ENCODE measurements at regions not wholly inside any gene's neighbourhood (a gene's known extent, or its start where the extent isn't known, plus 50 kb on each side); places are given as distances from the start of the nearest gene placed in this dataset.

DNA sequence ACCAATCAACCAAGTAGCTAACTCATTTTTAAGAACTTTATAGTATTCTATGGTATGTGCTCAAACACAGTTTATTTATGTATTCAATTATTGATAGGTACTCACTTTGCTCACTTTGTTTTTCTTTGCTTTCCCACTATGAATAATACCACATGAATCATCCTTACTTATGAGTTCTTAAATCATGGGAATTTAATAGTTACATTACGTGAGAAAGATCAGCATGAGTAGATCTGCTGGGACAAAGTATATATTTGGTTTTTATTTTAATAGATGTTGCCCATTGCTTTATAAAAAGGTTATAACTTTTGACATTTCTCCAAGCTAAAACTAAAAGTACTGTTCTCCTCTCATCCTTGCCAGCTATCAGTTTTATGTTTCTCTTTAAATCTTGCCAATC lies 390.7 kb downstream of the LRATD1 start:
- DNase-seq (ENCODE audit: insufficient read length, low spot score) (no peak), FAIRE-seq (no peak)
- no peak for TF ChIP-seq POLR2A (IDR thresholded peaks at IDR 0.05; ENCODE audit: low read depth, low read length)

- FAIRE-seq: no peak
- no peak for TF ChIP-seq POLR2A (IDR thresholded peaks at IDR 0.05; ENCODE audit: low read depth, low read length)
- no peak for DNase-seq (ENCODE audit: insufficient read length, low spot score)
Observed at GRCh38 chr2:15028406-15028805, 395.9 kb downstream of the LRATD1 start.

DNA sequence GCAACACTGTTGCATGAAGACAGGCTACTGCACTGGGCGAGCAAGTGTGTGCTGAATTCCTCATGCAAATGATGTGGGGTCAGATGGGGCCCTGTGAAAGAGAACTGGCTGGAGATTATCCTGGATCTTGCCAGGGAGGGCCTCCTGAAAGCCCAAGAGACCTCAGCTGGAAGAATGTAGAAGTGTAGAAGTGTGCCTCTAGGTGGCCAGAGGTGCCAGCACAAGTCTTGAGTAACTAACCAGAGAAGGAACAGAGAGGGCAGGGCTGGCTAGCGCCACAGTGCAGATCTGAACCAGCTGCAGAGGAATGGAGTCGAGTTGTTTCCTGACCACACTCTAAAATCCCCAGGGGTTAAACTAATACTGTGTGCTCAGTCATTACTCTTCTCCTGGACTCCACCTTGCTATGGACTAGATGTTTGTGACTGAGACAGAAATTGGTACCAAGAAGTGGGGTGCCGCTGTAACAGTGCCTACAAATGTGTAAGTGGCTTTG lies 399.3 kb downstream of the LRATD1 start:
- TF ChIP-seq POLR2A (IDR thresholded peaks at IDR 0.05; ENCODE audit: low read depth, low read length): no peak
- DNase-seq (ENCODE audit: insufficient read length, low spot score) (no peak), FAIRE-seq (no peak)

DNA sequence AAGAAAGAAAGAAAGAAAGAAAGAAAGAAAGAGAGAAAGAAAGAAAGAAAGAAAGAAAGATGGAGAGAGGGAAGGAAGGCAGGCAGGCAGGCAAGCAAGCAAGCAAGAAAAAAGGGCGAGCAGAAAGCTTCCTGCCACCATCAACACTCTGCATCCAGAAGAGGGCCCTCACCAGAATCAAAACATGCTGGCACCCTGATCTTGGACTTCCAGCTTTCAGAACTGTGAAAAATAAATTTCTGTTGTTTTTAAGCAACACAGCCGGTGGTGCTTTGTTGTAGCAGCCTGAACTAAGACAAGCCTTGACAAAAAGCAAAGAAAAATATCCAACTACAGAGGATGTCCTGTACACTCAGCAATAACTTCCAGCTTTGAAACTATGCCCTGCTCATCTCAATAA lies 401.7 kb downstream of the LRATD1 start:
- no peak for TF ChIP-seq POLR2A (IDR thresholded peaks at IDR 0.05; ENCODE audit: low read depth, low read length)
- DNase-seq (ENCODE audit: insufficient read length, low spot score) (no peak), FAIRE-seq (no peak)

DNA sequence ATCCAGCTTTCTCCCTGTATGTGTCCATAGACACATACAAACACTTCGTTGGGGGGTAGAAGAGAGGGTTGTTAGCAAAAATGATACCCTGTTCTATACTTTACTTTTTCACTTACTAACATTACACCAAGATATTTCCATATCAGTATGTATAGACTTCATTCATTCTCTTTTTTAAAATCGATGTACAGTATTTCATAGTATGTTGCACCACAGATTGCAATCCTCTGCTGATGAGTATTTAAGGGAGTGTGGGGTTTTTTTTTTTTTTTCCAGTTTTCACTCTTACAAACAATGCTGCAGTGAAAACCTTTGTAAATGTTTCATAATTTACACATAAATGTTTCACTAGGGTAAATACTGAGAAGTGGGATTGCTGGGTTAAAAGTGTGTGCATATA lies 402.3 kb downstream of the LRATD1 start:
- no peak for TF ChIP-seq POLR2A (IDR thresholded peaks at IDR 0.05; ENCODE audit: low read depth, low read length)
- DNase-seq (ENCODE audit: insufficient read length, low spot score): no peak
- no peak for FAIRE-seq

DNA sequence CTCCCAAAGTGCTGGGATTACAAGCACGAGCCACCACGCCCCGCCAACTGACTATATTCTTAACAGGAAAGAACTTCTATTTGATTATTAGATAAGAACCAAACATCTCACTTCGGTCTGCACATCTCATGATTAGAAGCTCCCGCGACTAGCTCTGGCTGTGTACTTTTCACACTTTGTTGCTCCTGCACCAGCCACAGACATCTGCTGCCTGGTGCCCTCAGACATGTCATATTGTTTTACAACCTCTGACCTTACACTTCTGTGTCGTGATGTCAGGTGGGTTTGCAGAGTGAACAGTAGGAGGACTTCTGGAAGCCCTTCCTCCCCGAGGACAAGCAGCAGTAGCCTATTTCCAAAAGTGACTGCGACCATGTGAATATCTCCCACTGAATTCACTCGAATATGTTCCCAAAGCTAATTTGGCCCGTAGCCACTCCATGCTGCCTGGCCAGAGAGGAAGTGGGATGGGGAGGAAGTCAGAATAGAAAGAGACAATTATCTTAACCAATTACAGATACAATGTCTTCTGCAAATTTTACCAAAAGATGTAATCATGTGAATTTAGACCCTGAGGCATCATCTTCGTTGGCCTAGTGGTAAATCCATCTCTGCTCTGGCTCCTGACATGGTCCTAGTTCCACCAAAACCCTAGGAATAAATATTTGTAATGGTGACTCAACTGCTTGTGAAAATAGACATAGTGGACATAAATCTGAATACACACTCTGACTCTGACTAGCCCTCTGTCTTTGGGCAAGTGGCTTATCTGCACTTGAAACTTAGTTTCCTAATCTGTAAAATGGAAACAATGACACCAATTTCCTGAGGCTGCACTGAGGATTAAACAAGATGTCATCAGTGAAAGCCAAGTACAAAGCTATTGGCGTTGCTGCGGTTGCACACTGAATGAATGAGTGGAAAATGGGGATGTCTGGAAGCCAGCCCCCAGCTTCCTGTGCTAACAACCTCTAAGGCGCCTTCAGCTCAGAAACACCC lies 406.1 kb downstream of the LRATD1 start:
- TF ChIP-seq POLR2A (IDR thresholded peaks at IDR 0.05; ENCODE audit: low read depth, low read length): no peak
- FAIRE-seq (no peak), DNase-seq (ENCODE audit: insufficient read length, low spot score) (no peak)

GRCh38 chr2:15040429-15041084 lies 408.0 kb downstream of the LRATD1 start:
- no peak for DNase-seq (ENCODE audit: insufficient read length, low spot score)
- no peak for TF ChIP-seq POLR2A (IDR thresholded peaks at IDR 0.05; ENCODE audit: low read depth, low read length)
- FAIRE-seq: no peak

- TF ChIP-seq POLR2A (IDR thresholded peaks at IDR 0.05; ENCODE audit: low read depth, low read length): no peak
- FAIRE-seq: no peak
- DNase-seq (ENCODE audit: insufficient read length, low spot score): no peak
Observed at GRCh38 chr2:15041429-15041837, 408.9 kb downstream of the LRATD1 start.

DNA sequence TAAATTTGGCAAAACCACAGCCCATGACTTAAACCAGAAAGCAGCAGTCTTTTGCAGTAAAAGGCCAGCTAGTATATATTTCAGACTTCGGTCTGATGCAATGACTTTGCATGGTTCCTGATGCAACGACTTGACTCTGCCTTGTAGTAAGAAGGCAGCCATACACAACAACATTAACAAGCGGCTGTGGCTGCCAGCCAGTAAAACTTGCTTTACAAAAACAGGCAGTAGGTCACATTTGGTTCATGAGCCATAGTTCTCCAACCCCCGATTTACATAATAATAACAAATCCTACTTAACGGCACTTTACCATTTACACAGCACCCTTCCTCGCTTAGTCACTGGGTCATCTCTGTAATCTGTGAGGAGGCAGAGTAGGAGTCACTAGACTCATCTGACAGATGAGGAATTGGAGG lies 410.3 kb downstream of the LRATD1 start:
- no peak for TF ChIP-seq POLR2A (IDR thresholded peaks at IDR 0.05; ENCODE audit: low read depth, low read length)
- DNase-seq (ENCODE audit: insufficient read length, low spot score) (no peak), FAIRE-seq (no peak)

DNA sequence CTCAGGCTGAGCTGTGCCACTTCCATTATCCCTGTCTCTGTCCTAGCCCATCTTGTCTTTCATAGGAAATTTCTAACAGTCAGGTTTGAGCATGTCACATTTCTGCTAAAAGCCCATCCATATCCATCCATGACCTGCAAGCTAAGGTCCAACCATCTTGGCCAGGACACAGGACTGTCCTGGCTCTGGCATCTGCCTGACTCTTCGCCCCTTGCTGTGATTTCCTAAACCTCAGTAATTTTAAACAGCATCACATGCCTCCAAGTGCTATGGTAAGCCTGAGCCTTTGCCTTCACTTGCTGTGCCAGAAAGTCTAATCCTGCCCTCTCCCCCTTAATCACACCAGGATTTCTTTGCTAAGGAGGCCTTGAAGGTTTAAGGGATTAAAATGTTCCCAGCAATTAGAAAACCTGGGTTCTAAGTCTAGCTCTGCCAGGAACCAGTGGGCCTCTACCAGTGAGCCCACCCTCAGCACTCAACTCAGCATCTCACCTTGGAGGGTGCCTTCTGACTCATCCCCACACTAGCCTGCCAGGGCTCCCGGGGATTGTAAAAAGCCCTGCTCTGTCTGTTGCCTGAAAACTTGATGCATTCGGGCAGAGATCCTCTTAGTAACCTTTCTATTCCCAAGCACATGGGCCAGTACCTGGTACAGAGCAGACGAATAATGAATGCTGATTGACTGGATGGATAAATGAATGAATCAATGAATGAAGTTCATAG lies 411.0 kb downstream of the LRATD1 start:
- DNase-seq (ENCODE audit: insufficient read length, low spot score): no peak
- FAIRE-seq: no peak
- TF ChIP-seq POLR2A (IDR thresholded peaks at IDR 0.05; ENCODE audit: low read depth, low read length): no peak

DNA sequence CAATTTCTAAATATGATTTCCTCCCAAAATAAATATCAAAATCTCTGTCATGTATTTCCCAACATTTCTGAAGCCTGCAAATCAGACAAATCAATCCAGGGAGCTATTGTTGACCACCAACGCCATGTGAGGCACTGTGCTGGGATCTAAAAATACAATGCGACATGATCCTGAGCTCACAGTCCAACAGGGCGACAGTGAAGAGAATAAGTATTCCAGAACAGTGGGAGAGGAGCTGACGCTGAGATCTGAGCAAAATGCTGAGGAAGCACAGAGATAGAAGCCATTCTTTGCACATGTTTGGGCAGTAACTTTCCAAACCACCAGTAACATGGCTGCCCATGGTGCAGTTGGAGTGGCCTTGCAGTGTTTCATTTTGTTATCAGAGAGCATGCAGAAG lies 412.5 kb downstream of the LRATD1 start:
- FAIRE-seq: no peak
- DNase-seq (ENCODE audit: insufficient read length, low spot score): no peak
- no peak for TF ChIP-seq POLR2A (IDR thresholded peaks at IDR 0.05; ENCODE audit: low read depth, low read length)

DNA sequence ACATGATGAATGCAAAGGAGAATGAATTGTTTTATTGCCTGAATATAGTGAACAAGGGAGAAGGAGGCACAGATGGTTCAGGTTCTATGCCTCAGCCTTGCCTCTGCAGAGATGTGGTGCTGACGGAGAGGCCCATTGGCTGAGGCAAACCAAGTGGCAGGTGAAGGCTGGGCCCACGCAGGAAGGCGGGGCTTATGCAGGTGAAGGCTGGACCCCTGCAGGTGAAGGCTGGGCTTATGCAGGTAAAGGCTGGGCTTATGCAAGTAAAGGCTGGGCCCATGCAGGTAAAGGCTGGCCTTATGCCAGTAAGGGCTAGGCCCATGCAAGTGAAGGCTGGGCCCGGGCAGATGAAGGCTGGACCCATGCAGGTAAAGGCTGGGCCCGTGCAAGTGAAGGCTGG lies 414.7 kb downstream of the LRATD1 start:
- no peak for TF ChIP-seq POLR2A (IDR thresholded peaks at IDR 0.05; ENCODE audit: low read depth, low read length)
- FAIRE-seq (no peak), DNase-seq (ENCODE audit: insufficient read length, low spot score) (no peak)

GRCh38 chr2:15048000-15048399 lies 415.5 kb downstream of the LRATD1 start:
- DNase-seq (ENCODE audit: insufficient read length, low spot score) (no peak), FAIRE-seq (no peak)
- TF ChIP-seq POLR2A (IDR thresholded peaks at IDR 0.05; ENCODE audit: low read depth, low read length): no peak
